ENCODE measurements at regions not wholly inside any gene's neighbourhood (a gene's known extent, or its start where the extent isn't known, plus 50 kb on each side); places are given as distances from the start of the nearest gene placed in this dataset.

DNA sequence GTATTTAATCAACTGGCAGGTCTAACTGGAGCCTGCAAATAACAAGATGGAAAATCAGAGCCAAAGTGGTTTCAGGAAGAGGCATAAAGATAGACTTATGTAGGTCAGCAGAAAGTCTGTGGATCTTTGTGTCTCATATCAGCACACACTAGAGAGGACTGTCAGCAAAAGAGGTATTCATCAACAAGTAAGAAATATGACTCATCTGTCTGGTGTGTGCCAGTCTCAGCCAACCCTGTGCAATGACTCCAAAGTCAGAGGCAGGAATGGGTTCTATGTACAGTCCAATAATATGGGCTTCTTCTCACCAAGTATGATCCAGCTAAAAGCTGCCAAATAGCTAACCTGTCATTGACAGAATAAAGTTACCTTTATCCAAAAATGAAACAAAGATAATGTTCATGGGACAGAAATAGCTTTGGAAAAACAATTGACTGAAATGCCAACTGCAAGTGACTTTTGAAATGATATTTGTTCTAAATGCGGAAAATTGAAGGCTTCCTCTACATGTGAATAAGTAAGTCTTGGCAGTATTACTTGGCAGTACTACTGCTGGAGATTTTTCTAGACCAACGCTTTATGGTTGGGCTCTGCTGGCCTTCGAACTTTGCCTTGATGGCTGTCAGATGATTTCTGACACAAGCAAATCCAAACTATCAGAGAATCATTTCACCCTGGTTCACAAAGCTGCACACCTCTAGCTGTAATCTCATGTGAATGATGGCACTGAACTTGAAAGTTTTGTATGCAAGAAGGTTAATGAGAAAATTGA is 272.3 kb upstream of the SEMA3C start:
- DNase-seq (ENCODE audit: unreplicated experiment) = peak; percentile 69
- Mint-ChIP-seq H3K4me1 (ENCODE audit: insufficient read depth, unreplicated experiment) (peaks cover 26% of the 10 kb centered on the region), H3K36me3 (ENCODE audit: insufficient read depth, unreplicated experiment) (no peaks in the 10 kb centered on the region), H3K4me3 (ENCODE audit: unreplicated experiment) (no peak overlapping the region), H3K9me3 (ENCODE audit: unreplicated experiment) (peaks cover 9% of the 10 kb centered on the region), H3K27me3 (ENCODE audit: insufficient read depth, unreplicated experiment) (no peaks in the 10 kb centered on the region), H3K27ac (ENCODE audit: low read depth, unreplicated experiment) (peak overlapping the region; percentile 78)
- intact Hi-C loops (cut with micrococcal nuclease) = no loop called here
- BruUV-seq (replicated peaks) = no TSS peak
- TF ChIP-seq CTCF (IDR thresholded peaks at IDR 0.05; ENCODE audit: unreplicated experiment) = no peak
- ChIA-PET POLR2A (interaction anchor here (0.8 to 1.8 kb wide), 7 partner anchors 9 to 271 kb away, joined by 3 to 5 read pairs (median 4); no protein-coding TSS in a partner anchor), CTCF (interaction anchor here (0.7 to 1.3 kb wide), 3 partner anchors 12 to 272 kb away, joined by 3 read pairs; no protein-coding TSS in a partner anchor)

DNA sequence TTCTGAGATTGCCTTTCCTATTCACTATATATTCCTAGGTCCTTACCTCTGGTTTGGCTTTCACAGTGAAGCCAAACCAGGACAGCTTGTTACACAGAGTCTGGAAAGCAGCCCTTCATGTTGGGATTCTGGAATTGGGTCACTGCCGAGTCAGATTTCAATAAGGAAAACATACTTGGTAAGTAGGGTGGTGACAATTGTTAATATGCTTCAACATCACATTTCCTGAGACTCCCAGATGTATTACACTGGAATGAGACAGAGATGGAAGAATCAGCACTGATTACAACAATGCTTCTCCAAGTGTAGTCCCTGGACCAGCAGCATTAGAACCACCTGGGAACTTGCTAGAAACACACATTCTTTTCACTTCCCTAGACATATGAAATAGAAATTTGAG is 268.9 kb upstream of the SEMA3C start:
- intact Hi-C loops (cut with micrococcal nuclease) = no loop called here
- Mint-ChIP-seq H3K27ac (ENCODE audit: low read depth, unreplicated experiment) (peak overlapping the region; percentile 32), H3K27me3 (ENCODE audit: insufficient read depth, unreplicated experiment) (no peaks in the 10 kb centered on the region), H3K4me1 (ENCODE audit: insufficient read depth, unreplicated experiment) (peaks cover 26% of the 10 kb centered on the region), H3K36me3 (ENCODE audit: insufficient read depth, unreplicated experiment) (no peaks in the 10 kb centered on the region), H3K4me3 (ENCODE audit: unreplicated experiment) (no peak overlapping the region), H3K9me3 (ENCODE audit: unreplicated experiment) (peaks cover under 1% of the 10 kb centered on the region)
- ChIA-PET CTCF (interaction anchor here (0.6 to 0.7 kb wide), 2 partner anchors 47 to 67 kb away, joined by 3 to 4 read pairs; no protein-coding TSS in a partner anchor), POLR2A (no interaction called here)
- no peak for TF ChIP-seq CTCF (IDR thresholded peaks at IDR 0.05; ENCODE audit: unreplicated experiment)
- BruUV-seq (replicated peaks) = no TSS peak
- no peak for DNase-seq (ENCODE audit: unreplicated experiment)

- Mint-ChIP-seq H3K27ac (ENCODE audit: low read depth, unreplicated experiment) (no peak overlapping the region), H3K4me1 (ENCODE audit: insufficient read depth, unreplicated experiment) (peaks cover 26% of the 10 kb centered on the region), H3K27me3 (ENCODE audit: insufficient read depth, unreplicated experiment) (no peaks in the 10 kb centered on the region), H3K4me3 (ENCODE audit: unreplicated experiment) (no peak overlapping the region), H3K36me3 (ENCODE audit: insufficient read depth, unreplicated experiment) (no peaks in the 10 kb centered on the region), H3K9me3 (ENCODE audit: unreplicated experiment) (no peaks in the 10 kb centered on the region)
- no TSS peak for BruUV-seq (replicated peaks)
- ChIA-PET POLR2A (interaction anchor here (1.0 to 1.9 kb wide), 6 partner anchors 11 to 268 kb away, joined by 3 to 5 read pairs (median 4); partner anchors contain the start of gene SEMA3C), CTCF (interaction anchor here (0.6 to 1.0 kb wide), 3 partner anchors 12 to 455 kb away, joined by 3 to 4 read pairs (median 3); no protein-coding TSS in a partner anchor)
- intact Hi-C loops (cut with micrococcal nuclease) = no loop called here
- no peak for TF ChIP-seq CTCF (IDR thresholded peaks at IDR 0.05; ENCODE audit: unreplicated experiment)
- DNase-seq (ENCODE audit: unreplicated experiment) = no peak
These were observed 267.8 kb upstream of the SEMA3C start for GRCh38 chr7:81186691-81187090.

- Mint-ChIP-seq H3K36me3 (ENCODE audit: insufficient read depth, unreplicated experiment) (no peaks in the 10 kb centered on the region), H3K9me3 (ENCODE audit: unreplicated experiment) (no peaks in the 10 kb centered on the region), H3K27ac (ENCODE audit: low read depth, unreplicated experiment) (no peak overlapping the region), H3K4me1 (ENCODE audit: insufficient read depth, unreplicated experiment) (peaks cover 18% of the 10 kb centered on the region), H3K27me3 (ENCODE audit: insufficient read depth, unreplicated experiment) (no peaks in the 10 kb centered on the region), H3K4me3 (ENCODE audit: unreplicated experiment) (no peak overlapping the region)
- DNase-seq (ENCODE audit: unreplicated experiment) = no peak
- no peak for TF ChIP-seq CTCF (IDR thresholded peaks at IDR 0.05; ENCODE audit: unreplicated experiment)
- no TSS peak for BruUV-seq (replicated peaks)
- ChIA-PET POLR2A (interaction anchor here (0.7 kb wide), 1 partner anchor 20 kb away, joined by 3 read pairs; no protein-coding TSS in a partner anchor), CTCF (no interaction called here)
- intact Hi-C loops (cut with micrococcal nuclease) = no loop called here
These were observed 266.2 kb upstream of the SEMA3C start for GRCh38 chr7:81185072-81185471.
